Colon (tissue), 2 donors: ENCODE measurements at regions not wholly inside any gene's neighbourhood (a gene's known extent, or its start where the extent isn't known, plus 50 kb on each side); places are given as distances from the start of the nearest gene placed in this dataset.
"Not testable (repeated sequence)": the region's sequence is repeated elsewhere in the genome, so short reads cannot be mapped to it uniquely, and the experiment has no call there.

Experiments used
- FAIRE-seq: peaks from 2 replicates; lab custom pipeline; 2012; peaks lifted over from hg19 to GRCh38; lab: Jason Lieb, UNC
- donor health status: control.
- donor health status: control.

DNA sequence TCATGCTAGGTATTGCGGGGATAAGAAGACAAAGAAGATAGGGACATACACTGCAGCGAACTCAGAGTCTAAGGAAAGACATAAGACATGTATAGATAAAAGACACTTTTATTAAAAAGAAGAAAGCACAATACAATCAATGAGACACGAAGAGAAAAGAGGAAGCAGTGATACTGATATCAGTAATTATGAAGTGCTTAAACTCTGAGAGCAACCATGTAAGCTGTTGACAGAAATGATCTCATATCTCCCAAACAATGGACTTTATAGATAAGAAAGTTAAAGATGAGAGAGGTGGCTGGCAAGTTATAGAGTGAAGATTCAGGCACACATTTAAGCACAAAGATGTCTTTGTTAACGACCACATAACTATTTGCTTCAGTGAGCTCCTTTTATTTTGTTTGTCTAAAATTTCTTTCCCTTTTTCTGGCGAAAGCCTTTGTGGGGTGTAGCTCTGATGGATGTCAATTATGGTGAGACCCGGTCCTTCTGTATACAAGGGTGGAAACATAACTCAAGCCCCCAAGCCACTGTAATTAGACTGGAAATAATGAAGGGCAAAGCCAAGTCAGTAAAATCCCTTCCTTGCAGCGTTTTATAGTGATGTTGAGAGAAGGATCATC is 818.0 kb upstream of the SLC10A2 start:
- no peak for FAIRE-seq

DNA sequence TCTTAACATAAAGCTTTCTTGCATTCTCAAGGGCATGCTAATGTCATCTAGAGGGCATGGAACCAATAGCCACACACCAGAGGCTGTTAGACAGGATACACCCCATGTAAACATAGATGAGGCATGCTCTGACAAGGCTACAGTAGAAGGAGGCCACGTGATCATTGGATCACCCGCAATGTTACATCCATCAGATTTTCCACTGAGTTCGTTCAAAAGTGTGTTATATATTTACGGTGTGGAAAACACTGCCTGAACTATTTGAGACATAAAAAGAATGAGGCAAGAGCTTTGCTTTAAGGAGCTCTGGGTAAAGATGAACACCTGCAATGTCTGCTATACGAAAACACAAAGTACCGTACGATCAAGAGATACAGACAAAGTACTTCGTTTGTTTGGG is 817.5 kb upstream of the SLC10A2 start:
- no peak for FAIRE-seq

DNA sequence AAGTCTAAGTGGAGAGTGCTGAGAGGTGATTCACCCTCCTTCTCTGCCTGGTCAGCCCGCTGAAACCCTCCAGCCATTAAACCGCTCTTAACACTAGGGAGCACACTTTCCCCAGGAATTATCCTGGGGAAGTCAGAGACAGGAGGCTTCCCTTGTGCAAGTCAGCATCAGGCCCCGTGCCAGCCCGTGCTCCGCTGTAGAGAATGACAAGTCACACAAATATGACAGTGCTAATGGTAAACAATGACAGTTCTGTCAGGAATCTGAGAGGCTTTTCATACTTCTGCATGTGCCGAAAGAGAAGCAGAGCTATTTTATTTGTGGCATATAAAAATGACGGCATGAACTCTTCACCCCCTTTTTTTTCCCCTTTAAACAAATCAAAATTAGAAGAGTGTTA is 816.9 kb upstream of the SLC10A2 start:
- FAIRE-seq, result no peak

DNA sequence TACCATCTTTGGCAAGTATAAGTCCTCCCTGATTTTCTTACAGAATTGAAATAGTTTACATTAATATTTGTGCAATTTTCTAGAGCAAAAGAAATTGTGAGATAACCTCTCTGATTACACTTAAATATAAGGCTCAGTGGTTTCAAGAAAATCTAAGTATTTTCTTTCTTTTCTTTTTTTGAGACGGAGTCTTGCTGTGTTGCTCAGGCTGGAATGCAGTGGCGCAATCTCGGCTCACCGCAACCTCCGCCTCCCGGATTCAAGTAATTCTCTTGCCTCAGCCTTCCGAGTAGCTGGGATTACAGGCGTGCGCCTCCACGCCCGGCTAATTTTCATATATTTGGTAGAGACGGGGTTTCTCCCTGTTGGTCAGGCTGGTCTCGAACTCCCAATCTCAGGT is 813.9 kb upstream of the SLC10A2 start:
- not testable (repeated sequence) for FAIRE-seq

DNA sequence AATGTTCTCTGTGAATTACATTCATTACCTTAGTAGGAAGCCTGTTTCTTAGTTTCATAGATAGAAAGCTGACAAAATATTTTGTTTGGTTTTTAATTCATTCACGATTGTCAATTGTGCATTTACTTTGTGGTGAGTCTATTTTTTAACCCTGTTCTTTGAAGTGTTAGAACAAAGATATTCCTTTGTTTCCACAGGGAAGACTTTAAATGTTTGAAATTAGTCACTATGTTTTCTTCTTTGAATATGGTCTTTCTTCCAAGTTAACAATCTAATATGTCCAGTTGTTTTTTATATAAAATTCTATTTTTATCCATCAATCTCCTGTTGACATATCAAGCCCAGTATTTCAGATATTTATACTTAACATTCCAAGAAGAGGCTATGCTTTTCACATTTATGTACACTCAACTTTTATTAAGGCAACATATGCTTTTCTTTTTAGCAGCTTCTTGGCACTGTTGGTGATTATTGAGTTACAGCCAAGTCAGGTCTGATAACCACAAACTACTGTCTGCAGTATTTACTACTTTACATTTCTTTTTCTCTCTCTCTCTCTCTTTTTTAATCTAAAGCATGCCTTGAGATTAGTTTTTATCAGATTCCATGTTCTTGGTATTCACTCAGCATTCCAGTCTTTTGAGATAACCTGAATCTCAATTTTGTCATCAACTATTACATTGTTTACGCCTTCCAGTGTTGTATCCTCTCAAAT is 812.8 kb upstream of the SLC10A2 start:
- FAIRE-seq, result no peak

DNA sequence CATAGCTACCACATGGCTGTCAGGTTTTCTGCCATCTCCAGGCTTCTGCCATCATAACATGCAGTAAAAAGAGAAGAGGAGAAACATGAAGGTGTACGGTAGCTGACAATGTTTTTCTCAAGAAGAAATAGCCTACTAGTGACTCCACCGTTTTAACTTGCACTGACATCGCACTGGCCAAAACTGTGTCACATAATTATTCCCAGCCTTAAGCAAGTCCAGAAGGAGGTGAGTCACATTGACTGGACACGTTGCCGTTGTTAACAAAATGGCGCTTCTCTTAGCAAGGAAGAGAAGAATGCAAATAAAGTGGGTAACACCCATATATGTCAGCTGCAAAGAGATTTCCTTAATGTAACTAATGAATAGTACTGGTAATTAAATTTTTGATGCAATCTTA is 810.4 kb upstream of the SLC10A2 start:
- no peak for FAIRE-seq

DNA sequence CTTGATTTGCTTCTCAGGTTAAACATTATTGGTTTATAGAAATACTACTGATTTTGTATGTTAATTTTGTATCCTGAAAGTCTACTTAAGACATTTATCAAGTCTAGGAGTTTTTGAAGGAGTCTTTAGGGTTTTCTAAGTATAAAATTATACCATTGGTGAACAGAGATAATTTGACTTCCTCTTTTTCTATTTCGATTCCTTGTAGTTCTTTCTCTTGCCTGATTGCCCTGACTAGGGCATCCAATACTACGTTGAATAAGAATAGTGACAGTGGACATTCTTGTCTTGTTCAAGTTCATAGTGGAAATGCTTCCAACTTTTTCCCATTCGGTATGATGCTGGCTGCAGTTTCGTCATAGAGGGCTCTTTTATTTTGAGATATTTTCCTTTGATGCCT is 807.5 kb upstream of the SLC10A2 start:
- no peak for FAIRE-seq

DNA sequence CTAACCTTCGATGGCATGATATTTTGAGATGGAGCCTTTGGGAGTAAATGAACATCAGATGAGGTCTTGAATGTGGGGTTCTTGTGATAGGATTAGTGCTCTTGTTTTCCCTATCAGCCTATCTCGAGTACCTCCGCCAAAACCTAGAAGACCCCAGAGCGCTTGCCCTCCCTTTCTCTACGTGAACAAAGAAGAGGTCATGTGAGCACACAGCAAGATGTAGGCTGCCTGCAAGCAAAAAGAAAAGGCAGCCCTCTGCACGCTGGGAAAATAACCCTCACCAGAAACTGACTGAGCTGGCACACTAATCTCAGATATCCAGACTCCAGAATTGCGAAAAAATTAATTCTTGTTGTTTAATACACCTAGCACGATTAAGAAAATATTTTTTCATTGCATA is 799.8 kb upstream of the SLC10A2 start:
- no peak for FAIRE-seq

DNA sequence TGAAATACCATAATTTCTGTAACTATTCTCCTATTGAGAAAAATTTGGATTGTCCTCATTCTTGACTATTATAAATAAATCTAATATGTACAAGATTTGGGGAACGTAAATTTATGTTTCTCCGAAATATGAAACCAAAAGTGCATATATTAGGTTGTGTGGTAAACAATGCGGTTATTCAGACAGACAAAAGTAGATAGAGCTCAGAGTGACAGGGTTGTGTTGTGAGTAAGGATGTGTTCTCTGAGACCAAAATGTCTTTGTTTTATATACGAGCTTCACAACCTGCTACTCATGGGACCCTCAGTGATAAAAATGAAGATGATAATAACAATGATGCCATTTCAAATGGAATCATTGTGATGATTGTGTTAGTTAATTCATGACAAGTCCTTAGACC is 796.3 kb upstream of the SLC10A2 start:
- no peak for FAIRE-seq

DNA sequence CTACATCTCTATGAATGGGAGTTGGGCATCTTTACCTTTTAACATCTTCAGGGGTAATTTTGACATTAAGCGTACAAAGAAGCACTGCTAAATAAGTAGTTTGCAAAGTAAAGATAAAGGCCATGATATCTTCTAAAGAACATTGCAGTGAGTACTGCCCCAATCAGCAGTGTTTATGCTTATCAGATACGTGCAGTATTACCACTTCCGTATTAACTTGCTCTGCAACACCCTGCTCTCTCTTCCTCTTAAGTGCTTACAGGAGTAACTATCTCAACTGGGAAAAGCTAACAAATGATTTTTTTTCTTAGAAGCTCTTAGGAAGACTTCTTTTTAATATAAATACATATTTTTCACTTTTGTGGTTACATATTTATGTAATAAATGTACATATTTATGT is 793.7 kb upstream of the SLC10A2 start:
- no peak for FAIRE-seq

DNA sequence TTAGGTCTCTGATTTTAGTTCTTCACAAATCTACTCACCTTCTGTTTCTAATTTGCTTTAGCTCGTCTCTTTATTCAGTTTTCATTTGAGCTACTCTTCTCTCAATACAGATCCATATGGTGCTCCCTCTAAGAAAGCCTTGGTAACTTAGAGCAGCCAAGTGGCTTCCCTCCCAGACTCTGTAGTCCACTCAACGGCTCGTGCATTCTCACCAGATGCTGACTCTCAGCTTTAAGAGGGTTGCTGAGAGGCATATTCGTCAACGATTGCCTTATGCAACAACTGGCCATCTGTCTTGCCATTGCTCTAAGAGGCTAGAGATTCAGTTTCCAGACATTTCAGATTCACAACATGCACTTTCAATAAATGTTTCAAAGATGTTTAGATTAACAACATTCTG is 785.8 kb upstream of the SLC10A2 start:
- FAIRE-seq, result no peak

DNA sequence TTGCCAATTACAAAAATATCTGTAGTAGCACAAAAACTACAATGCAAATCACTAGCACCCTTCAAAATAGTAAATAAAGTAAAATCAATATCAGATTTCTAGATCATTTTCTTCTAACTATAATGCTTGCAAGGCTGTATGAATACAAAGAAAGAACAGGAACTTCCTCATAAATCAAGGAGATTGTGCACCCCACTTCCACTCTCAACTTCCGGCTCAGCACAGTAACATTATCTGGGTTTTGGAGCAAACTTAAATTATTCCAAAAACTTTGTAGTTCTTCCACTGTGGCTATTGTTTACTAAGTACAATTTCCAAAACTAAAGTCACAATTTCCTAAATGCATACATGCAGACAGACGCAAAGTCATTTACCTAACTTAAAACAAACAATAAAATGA is 778.3 kb upstream of the SLC10A2 start:
- FAIRE-seq, result no peak

DNA sequence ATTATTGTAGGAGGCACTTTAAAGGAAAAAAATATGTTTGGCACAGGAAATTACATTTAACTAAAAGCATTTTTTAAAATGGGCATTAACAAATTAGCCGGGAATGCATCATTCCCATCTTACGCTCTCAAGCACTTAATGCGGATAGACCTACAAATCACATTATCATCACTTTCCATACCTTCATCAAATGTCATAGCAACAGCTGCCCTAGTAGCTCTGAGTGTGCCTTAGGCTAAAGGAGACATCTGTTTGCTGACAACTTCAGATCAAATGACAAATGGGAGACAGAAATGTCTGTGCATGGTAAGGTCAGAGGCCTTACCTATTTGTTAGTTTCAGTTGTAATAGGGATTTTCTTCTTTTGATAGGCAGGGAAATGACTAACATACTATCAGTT is 773.2 kb upstream of the SLC10A2 start:
- no peak for FAIRE-seq

DNA sequence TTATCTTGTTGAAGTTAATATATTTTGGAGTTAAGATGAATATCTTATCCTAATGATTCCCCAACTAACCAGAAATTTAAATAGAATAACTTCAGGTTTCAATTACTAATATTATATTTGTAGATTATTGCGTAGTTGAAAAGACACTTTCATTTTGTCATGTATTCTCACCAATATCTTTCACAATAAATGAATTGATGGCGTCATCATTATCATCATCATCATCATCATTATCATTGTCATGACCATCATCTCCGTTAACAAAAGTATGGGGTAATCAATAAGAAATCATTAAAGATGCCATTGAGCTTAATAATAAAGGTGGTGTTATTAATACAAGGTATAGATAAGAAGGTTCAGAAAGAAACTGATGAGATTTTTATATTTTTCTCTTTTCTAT is 768.8 kb upstream of the SLC10A2 start:
- no peak for FAIRE-seq

DNA sequence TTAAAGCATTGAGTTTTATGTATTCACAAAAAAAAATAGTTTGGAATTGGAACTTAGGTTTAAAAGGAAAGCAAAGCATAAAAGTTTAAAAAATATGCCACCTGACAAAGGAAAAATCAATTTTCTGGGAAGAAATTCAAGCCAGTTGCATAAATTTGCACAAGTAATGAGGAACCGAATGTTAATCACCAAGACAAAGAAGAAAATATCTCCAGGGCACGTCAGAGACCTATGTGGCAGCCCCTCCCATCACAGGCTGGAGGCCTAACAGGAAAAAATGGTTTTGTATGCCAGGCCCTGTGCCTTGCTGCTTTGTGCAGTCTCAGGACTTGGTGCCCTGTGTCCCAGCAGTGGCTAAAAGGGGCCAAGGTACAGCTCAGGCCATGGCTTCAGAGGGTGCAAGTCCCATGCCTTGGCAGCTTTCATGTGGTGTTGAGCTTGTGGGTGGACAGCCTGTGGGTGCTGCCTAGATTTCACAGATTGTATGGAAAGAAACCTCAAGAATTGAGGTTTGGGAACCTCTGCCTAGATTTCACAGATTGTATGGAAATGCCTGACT is 767.2 kb upstream of the SLC10A2 start:
- FAIRE-seq, result no peak

DNA sequence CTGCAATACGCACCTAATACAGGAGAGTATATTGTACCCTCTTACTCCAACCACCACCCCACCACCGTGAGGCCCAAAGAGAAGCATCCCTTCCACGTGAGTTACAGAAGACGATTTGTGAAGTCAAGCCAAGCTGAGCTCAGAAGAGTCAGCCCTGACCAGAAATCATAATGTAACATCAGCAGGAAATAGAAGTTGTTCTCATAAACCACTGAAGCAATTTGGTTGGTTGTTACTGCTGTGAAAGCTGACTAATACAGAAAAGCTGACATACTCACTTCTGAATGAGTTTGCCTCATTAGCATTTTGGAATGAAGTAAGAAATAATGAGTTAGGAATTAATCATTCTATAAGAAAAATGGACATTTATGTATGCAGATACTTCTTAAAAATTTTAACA is 749.4 kb upstream of the SLC10A2 start:
- FAIRE-seq, result no peak

DNA sequence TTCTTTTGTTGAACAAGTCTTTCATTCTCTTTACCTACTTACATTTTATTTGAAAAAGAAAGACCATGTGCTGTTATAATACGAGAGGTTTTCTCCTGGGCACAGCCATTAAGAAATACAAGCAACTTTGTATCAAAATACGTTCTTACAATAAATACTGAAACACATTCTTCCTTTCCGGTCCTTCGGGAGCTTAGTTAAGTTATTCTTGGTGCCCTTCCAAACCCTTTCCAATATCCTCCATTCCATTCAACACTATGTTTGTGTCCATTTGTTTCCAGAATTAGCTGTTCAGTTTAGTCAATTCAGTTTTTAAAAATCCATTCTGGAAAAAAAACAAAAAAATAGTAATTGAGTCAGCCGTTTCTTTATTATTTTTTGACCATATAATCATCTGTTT is 746.8 kb upstream of the SLC10A2 start:
- no peak for FAIRE-seq

DNA sequence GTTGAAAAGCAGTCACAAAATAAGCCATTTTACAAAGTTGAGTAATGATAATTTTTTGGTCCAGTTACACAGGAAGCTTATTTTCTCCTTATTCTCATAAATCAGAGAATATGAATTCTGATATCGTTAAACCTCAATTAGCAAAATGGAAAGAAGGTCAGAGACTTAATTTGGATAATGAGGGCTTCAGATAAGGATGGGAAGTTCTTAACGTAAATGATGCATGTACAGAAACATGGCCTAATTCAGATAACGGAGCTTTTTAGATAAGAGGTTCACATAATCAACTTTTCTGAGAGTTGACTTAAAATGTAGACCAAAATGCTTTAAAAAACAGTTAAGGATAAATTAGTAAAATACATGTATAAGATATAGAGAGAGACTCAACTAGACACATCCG is 746.3 kb upstream of the SLC10A2 start:
- no peak for FAIRE-seq

DNA sequence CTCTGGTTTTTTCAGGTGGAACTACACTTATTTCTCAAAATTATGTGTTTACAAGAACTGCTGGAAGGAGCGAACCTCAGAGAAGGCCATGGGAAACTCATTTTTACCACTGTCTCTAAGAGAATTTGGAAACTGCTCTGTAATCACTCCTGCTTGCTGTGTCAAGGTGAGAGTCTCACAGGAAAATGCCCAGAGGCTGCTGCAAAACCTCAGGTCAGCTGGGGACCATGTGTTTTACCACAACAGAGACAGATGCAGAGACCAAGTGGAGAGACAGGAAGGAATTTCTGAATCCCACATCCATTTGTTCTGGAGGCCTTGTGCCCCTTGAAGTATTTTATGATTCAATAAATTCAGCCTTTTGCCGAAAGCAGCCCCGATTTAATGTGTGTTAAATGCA is 743.8 kb upstream of the SLC10A2 start:
- no peak for FAIRE-seq

DNA sequence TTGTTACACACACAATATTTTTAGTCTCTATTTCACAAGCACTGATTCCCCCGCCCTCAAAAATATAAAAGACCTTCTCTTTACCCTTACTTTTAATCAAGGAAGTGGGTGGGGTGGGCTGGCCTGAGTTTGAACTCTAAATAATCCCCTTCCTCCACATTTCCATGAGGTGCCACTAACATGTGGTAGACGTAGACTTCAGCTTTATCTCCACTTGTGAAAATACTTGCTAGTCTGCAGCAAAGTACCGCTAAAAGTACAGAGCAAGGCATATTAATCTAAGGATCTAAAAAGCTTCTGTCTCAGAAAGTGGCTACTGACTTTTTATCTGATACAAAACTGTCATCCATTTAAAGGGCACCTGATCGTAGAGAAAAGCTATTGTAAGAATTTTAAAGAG is 739.6 kb upstream of the SLC10A2 start:
- no peak for FAIRE-seq

DNA sequence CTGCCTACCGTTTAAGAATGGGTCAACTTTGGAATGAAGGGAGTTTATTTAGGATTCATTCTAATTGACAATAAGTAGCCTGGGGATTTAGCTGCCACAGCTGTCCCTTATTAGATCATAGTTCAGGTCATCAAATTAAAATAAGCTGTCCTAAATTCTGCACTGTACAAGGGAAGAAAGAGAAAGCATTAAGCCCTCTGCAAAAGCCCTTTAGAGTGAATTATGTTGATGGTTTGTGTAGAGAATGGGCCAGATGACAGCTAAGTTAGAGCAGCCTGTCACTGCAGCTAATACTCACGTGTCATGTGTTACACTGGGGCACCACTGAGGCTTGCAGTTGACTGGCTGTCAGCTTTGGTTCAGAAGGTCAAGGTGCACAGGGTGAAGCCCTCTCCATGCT is 737.1 kb upstream of the SLC10A2 start:
- FAIRE-seq, result no peak

DNA sequence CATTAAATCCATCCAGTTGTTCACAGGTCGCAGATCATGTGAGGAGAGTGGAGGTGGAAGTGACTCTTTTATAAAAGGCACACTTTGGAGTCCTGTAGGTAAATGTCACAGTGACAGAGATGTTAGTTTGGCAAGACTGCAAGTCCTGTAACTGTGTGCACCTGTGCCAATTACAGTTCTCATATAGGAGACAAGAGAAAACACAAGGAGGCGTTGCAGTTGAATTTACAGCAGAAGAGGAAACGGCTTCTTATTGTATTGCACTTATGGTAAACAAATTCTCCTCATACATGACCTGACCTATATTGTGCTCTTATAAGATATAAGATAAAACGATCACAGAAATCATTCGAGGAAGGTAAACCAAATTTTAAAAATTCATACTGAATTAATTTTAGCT is 732.8 kb upstream of the SLC10A2 start:
- no peak for FAIRE-seq

DNA sequence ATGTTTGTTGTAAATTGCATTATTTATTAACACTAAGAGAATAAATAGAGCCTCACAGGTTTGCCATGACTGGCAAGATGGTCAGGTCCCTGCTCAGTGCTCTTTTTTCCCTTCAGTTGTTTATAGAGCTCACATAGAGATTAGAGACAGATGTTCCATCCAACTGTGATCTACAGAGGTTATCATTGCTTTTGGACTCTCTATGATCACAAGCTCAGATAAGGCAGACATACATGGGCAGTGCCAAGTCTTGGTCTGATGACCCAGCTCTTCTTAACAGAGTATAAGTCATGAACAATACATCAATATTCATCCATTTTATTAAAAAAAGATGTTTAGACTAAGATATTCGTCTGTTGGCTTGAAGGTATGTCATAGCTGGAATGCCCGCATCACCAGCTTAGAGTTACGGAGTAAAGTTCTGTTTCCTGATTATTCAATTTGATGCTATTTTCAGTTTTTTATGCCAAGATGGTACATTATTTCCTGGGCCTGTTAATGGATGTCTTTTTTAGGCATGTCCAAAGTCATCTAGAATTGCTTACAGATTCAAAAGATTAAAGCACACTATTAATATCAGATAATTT is 729.8 kb upstream of the SLC10A2 start:
- no peak for FAIRE-seq

DNA sequence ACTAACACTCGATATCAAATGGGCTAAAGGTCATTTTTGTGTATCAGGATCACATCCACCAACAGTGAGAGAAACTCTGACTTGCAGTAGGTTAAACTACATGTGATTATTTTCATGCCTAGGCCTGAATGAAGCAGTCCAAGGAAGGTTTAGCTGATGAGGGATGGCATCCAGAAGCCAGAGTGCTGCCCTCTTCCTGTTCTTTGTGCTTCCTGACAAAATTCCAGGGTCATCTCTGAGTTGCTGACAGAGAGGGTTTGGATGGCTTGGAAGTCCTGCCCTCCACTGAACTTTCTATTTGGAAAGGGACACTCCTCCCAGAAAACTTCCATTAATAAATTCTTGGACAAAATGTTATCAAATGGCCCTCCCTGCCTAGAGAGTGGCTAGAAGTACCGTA is 728.3 kb upstream of the SLC10A2 start:
- FAIRE-seq, result no peak
